H1 (cell line): ENCODE measurements at regions not wholly inside any gene's neighbourhood (a gene's known extent, or its start where the extent isn't known, plus 50 kb on each side); places are given as distances from the start of the nearest gene placed in this dataset.

Experiments used
- CTCF ChIA-PET: fragments of 300-600 bp; sonication (Branson Sonifier 250); formaldehyde crosslinking; loops from one replicate; lab custom pipeline; 2021; ENCODE audit not compliant: partially characterized antibody; lab: Charles Lee
- POLR2A ChIA-PET: fragments of 300-600 bp; sonication (Branson Sonifier 250); formaldehyde crosslinking; loops from one replicate; lab custom pipeline; 2021; ENCODE audit warnings: inconsistent platforms; ENCODE audit not compliant: partially characterized antibody; lab: Charles Lee
- DNase-seq, 2 experiments: peaks; one replicate each; pipeline versions ENCODE4 v3.0.0 to v3.0.0-alpha.2; 2010 to 2022; ENCODE audit warnings: low spot score in 2 of 2, low read depth in 1 of 2, mixed read lengths in 1 of 2
- FAIRE-seq: peaks from 2 replicates; lab custom pipeline; 2011; peaks lifted over from hg19 to GRCh38; lab: Jason Lieb, UNC
- H2AFZ ChIP-seq: 2 replicates; pipeline ENCODE4 v1.8.1; 2012; ENCODE audit warnings: low read length, inconsistent platforms
- H2AK5ac ChIP-seq: 2 replicates; pipeline ENCODE4 v1.6.1; 2013; ENCODE audit warnings: low read depth, low read length
- H2BK120ac ChIP-seq: replicated peaks from 2 replicates; pipeline ENCODE3; 2013; ENCODE audit warnings: low read depth, low read length, inconsistent platforms
- H2BK12ac ChIP-seq: 2 replicates; pipeline ENCODE4 v1.6.1; 2013; ENCODE audit warnings: low read depth, low read length
- H2BK15ac ChIP-seq: 2 replicates; pipeline ENCODE4 v1.6.1; 2013; ENCODE audit warnings: low read length
- H2BK20ac ChIP-seq: 2 replicates; pipeline ENCODE4 v1.6.1; 2013; ENCODE audit warnings: low read length
- H2BK5ac ChIP-seq: 2 replicates; pipeline ENCODE4 v1.6.1; 2013; ENCODE audit warnings: low read depth, low read length
- H3K14ac ChIP-seq: 2 replicates; pipeline ENCODE4 v1.6.1; 2013; ENCODE audit warnings: inconsistent platforms; ENCODE audit not compliant: insufficient read length
- H3K18ac ChIP-seq: 2 replicates; pipeline ENCODE4 v1.6.1; 2013; ENCODE audit warnings: low read length; ENCODE audit errors: extremely low read depth
- H3K23ac ChIP-seq: 2 replicates; pipeline ENCODE4 v1.6.1; 2013; ENCODE audit warnings: inconsistent platforms; ENCODE audit not compliant: insufficient read length
- H3K23me2 ChIP-seq: 2 replicates; pipeline ENCODE4 v1.6.1; 2013; ENCODE audit warnings: low read depth, low read length
- H3K27ac ChIP-seq: 2 replicates; pipeline ENCODE4 v1.6.1; 2011; ENCODE audit warnings: low read depth, low read length, inconsistent platforms
- H3K27me3 ChIP-seq, 4 experiments: replicated peaks in 1 of 4; 1 replicate in 1 of 4; 2 replicates in 3 of 4; pipeline versions ENCODE4 v1.6.1 to v1.8.1; 2011 to 2013; ENCODE audit warnings: low read length in 3 of 4, mild to moderate bottlenecking in 3 of 4, inconsistent platforms in 2 of 4, mixed read lengths in 2 of 4, moderate library complexity in 1 of 4; ENCODE audit not compliant: control insufficient read depth in 3 of 4, insufficient read depth in 3 of 4; ENCODE audit errors: extremely low read depth in 1 of 4
- H3K36me3 ChIP-seq, 4 experiments: 2 replicates each; pipeline versions ENCODE4 v1.6.1 to v1.8.1; 2011 to 2013; ENCODE audit warnings: mild to moderate bottlenecking in 4 of 4, low read length in 3 of 4, moderate library complexity in 2 of 4, control low read depth in 1 of 4, inconsistent platforms in 1 of 4; ENCODE audit not compliant: insufficient read depth in 4 of 4, control insufficient read depth in 2 of 4
- H3K4ac ChIP-seq: replicated peaks from 2 replicates; pipeline ENCODE3; 2013; ENCODE audit warnings: low read length, low read depth, mixed read lengths, inconsistent platforms; ENCODE audit not compliant: insufficient read length
- H3K4me1 ChIP-seq, 4 experiments: replicated peaks in 1 of 4; 1 replicate in 1 of 4; 2 replicates in 3 of 4; pipeline versions ENCODE4 v1.6.1 to v1.8.1; 2011 to 2013; ENCODE audit warnings: low read length in 3 of 4, inconsistent platforms in 2 of 4, mixed read lengths in 1 of 4; ENCODE audit not compliant: insufficient read depth in 4 of 4, control insufficient read depth in 3 of 4
- H3K4me2 ChIP-seq, 2 experiments: 2 replicates each; pipeline versions ENCODE4 v1.6.1 to v1.8.1; 2011 to 2013; ENCODE audit warnings: low read depth in 2 of 2, low read length in 2 of 2, control low read depth in 1 of 2, inconsistent platforms in 1 of 2, mild to moderate bottlenecking in 1 of 2; ENCODE audit not compliant: insufficient read depth in 1 of 2
- H3K4me3 ChIP-seq, 4 experiments: fragments of 200-600, 300-600 bp in 1 of 4; sonication (generic), shearing (Covaris generic), sonication (Bioruptor Twin) in 1 of 4; 2 replicates each; pipeline versions ENCODE4 v1.5.1 to v1.8.1; 2011 to 2016; ENCODE audit warnings: low read length in 4 of 4, low read depth in 3 of 4, control low read depth in 2 of 4, inconsistent platforms in 2 of 4, mild to moderate bottlenecking in 2 of 4, mixed read lengths in 1 of 4, moderate library complexity in 1 of 4; ENCODE audit not compliant: insufficient read depth in 2 of 4; ENCODE audit errors: extremely low read depth in 1 of 4
- H3K56ac ChIP-seq: replicated peaks from 2 replicates; pipeline ENCODE3; 2013; ENCODE audit warnings: low read depth, mild to moderate bottlenecking, mixed read lengths, low read length, inconsistent platforms; ENCODE audit not compliant: insufficient read length
- H3K79me1 ChIP-seq: 2 replicates; pipeline ENCODE4 v1.6.1; 2013; ENCODE audit warnings: low read depth, low read length, control low read depth
- H3K79me2 ChIP-seq, 2 experiments: 2 replicates each; pipeline versions ENCODE4 v1.6.1 to v1.8.1; 2012 to 2013; ENCODE audit warnings: low read length in 2 of 2, mild to moderate bottlenecking in 2 of 2, inconsistent platforms in 1 of 2; ENCODE audit not compliant: insufficient read depth in 2 of 2, control insufficient read depth in 1 of 2
- H3K9ac ChIP-seq, 4 experiments: replicated peaks in 1 of 4; 1 replicate in 1 of 4; 2 replicates in 3 of 4; pipeline versions ENCODE4 v1.6.1 to v1.8.1; 2011 to 2013; ENCODE audit warnings: low read depth in 3 of 4, low read length in 3 of 4, control low read depth in 2 of 4, mild to moderate bottlenecking in 2 of 4, moderate library complexity in 2 of 4, inconsistent platforms in 1 of 4; ENCODE audit errors: extremely low read depth in 1 of 4
- H3K9me3 ChIP-seq, 2 experiments: 2 replicates each; pipeline versions ENCODE4 v1.6.1 to v1.8.1; 2012 to 2013; ENCODE audit warnings: mild to moderate bottlenecking in 2 of 2, moderate library complexity in 2 of 2, control low read depth in 1 of 2, inconsistent platforms in 1 of 2, low read depth in 1 of 2, low read length in 1 of 2, mixed read lengths in 1 of 2; ENCODE audit not compliant: insufficient read depth in 2 of 2
- H4K20me1 ChIP-seq, 2 experiments: replicated peaks in 1 of 2; 2 replicates each; pipeline versions ENCODE3 to v1.8.1; 2011 to 2013; ENCODE audit warnings: inconsistent platforms in 2 of 2, low read length in 2 of 2, mild to moderate bottlenecking in 1 of 2; ENCODE audit not compliant: insufficient read depth in 2 of 2, control insufficient read depth in 1 of 2
- H4K5ac ChIP-seq: 2 replicates; pipeline ENCODE4 v1.6.1; 2013; ENCODE audit warnings: low read length, low read depth, mixed read lengths, inconsistent platforms; ENCODE audit not compliant: insufficient read length
- H4K8ac ChIP-seq: 2 replicates; pipeline ENCODE4 v1.8.0; 2013; ENCODE audit warnings: mild to moderate bottlenecking, moderate library complexity, low read length, inconsistent platforms; ENCODE audit not compliant: insufficient read depth; ENCODE audit errors: extremely low read depth
- H4K91ac ChIP-seq: replicated peaks from 2 replicates; pipeline ENCODE3; 2013; ENCODE audit warnings: low read length, mixed read lengths, inconsistent platforms; ENCODE audit not compliant: insufficient read length
- FOSL1 ChIP-seq: IDR thresholded peaks from 2 replicates; pipeline ENCODE4 v1.6.1; 2011; ENCODE audit warnings: mild to moderate bottlenecking, low read depth, low read length, moderate library complexity; ENCODE audit not compliant: insufficient read depth
- WGBS, 2 experiments: shearing (Covaris generic) in 1 of 2; methylation state at CpG; one replicate each; pipeline versions ENCODE4 v1.1.6 to v1.1.7; 2013 to 2015; ENCODE audit warnings: low lambda C conversion rate in 2 of 2, mixed read lengths in 2 of 2, inconsistent platforms in 1 of 2, low coverage in 1 of 2, missing lambda C conversion rate in 1 of 2; ENCODE audit not compliant: insufficient replicate concordance in 2 of 2, insufficient coverage in 1 of 2, insufficient read length in 1 of 2; ENCODE audit errors: extremely low coverage in 1 of 2, missing lambda C conversion rate in 1 of 2; 5-methylcytosine and 5-hydroxymethylcytosine counted together

DNA sequence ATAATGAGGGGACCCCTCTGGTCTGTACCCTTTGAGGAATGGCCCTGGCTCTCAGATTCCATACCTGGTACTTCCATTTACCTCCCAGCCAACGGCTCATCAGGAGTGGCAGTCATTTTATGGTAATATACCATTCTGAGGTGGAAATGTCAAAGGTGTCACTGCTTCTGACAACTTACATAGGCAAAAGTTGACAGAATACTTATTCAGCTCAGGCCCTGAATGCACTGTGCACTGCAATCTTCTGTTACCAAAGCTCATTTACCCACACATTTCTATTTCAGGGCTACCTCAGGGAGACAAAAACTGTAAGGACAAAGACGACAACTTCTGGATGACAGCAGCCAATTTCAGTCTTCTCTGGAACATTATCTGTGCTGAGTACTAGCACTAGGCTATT lies 212.2 kb upstream of the TMEM260 start:
- no peak overlapping the region for H3K9ac ChIP-seq
- TF ChIP-seq FOSL1, result no peak

More for the DNA sequence above, 212.2 kb upstream of the TMEM260 start:
- no peak overlapping the region for H3K56ac ChIP-seq
- peaks cover 0 to 3% (median under 1%) of the 10 kb centered on the region in 4 experiments; a peak in 2 of 7 replicates for H3K4me1 ChIP-seq
- H3K79me1 ChIP-seq, result no peaks in the 10 kb centered on the region
- H3K36me3 ChIP-seq, result no peaks in the 10 kb centered on the region
- H3K18ac ChIP-seq, result no peak overlapping the region
- 84% methylated on average over 2 of the region's 2 CpGs; no CpG with 5 or more reads in 1 of the 2 experiments for WGBS, 2 experiments
- H2BK12ac ChIP-seq, result no peak overlapping the region
- no peaks in the 10 kb centered on the region for H3K23me2 ChIP-seq
- H3K4me3 ChIP-seq, result no peak overlapping the region
- no peak overlapping the region for H4K5ac ChIP-seq
- no peak for FAIRE-seq
- no peak overlapping the region for H2AFZ ChIP-seq
- no peak overlapping the region for H3K4me2 ChIP-seq
- no peak overlapping the region for H3K23ac ChIP-seq
- H4K91ac ChIP-seq, result no peak overlapping the region
- H3K27ac ChIP-seq, result no peak overlapping the region
- H3K4ac ChIP-seq, result no peak overlapping the region
- no peak for DNase-seq
- H2BK5ac ChIP-seq, result no peak overlapping the region
- no peaks in the 10 kb centered on the region for H3K27me3 ChIP-seq
- H4K8ac ChIP-seq, result no peak overlapping the region
- POLR2A ChIA-PET, result no interaction called here
- CTCF ChIA-PET, result interaction anchor here (0.6 to 1.3 kb wide), 8 partner anchors 9 to 666 kb away, joined by 3 to 7 read pairs (median 3); no protein-coding TSS in a partner anchor
- H3K79me2 ChIP-seq, result no peaks in the 10 kb centered on the region
- H4K20me1 ChIP-seq, result no peaks in the 10 kb centered on the region
- H3K14ac ChIP-seq, result no peak overlapping the region
- H2BK15ac ChIP-seq, result no peak overlapping the region
- no peaks in the 10 kb centered on the region for H3K9me3 ChIP-seq
- no peak overlapping the region for H2AK5ac ChIP-seq
- H2BK20ac ChIP-seq, result no peak overlapping the region
- H2BK120ac ChIP-seq, result no peak overlapping the region
